HG02973 (cell line): ENCODE measurements at regions not wholly inside any gene's neighbourhood (a gene's known extent, or its start where the extent isn't known, plus 50 kb on each side); places are given as distances from the start of the nearest gene placed in this dataset.

Source experiments
- ATAC-seq: cut with Tn5 transposase; IDR thresholded peaks from one replicate; pipeline ENCODE4 v1.9.1; 2021; ENCODE audit warnings: moderate library complexity; ENCODE audit not compliant: unreplicated experiment

DNA sequence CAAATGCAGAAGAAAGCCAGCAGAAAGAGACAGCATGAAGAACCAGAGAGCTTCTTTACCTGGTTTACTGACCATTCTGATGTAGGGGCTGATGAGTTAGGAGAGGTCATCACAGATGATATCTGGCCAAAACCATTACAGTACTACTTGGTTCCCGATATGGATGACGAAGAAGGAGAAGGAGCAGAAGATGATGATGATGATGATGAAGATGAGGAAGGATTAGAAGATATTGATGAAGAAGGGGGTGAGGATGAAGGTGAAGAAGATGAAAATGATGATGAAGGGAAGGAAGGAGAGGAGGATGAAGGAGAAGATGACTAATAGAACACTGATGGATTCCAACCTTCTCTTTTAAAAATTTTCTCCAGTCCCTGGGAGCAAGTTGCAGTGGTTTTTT lies 178.2 kb upstream of the CRY1 start:
- ATAC-seq: no peak

DNA sequence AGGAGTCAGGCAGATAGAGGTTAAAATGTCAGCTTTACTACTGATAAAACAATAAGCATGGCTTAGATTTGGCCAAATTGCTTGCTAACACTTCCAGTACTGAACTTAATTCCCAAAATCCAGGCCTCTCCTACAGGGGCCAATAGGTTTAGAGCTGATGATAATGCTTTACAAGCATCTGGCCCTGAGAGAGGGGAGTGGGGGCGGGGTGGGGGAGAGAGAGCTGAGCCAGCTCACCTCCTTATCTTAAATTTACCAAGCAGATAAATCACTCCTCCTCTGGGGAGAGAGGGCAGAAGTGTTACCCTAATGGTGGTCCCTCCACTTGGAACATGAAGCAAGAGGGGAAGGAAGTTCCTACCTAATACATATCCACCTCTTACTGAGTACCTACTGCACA lies 182.2 kb upstream of the CRY1 start:
- no peak for ATAC-seq

DNA sequence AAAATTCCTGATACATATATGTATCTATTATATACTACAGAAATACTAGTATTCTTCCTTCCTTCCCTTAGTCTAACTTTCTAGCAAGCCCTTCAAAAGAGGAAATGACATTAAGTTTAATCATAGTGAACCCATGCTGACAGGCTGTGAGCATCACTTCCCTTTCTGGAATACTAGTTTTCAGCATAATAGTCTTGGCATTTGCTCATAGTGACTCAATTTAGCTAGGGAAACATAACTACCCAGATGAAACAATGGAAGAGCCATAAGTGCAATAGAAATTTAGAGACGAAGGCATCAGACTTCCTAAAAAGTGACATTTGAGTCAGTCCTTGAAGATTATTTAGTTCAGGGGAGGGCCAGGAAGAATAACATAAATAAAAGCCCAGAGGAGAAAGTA lies 184.5 kb upstream of the CRY1 start:
- no peak for ATAC-seq

DNA sequence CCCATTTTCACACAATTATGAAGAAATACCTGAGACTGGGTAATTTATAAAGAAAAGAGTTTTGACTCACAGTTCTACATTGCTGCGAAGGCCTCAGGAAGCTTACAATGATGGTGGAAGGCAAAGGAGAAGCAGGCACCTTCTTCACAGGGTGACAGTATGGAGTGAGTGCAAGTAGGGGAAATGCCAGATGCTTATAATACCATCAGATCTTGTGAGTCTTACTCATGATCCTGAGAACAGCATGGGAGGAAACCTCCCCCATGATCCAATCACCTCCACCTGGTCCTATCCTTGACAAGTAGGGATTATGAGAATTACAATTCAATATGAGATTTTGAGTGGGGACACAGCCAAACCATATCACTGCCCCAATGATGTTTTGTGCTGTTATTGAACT lies 189.3 kb upstream of the CRY1 start:
- ATAC-seq: no peak

DNA sequence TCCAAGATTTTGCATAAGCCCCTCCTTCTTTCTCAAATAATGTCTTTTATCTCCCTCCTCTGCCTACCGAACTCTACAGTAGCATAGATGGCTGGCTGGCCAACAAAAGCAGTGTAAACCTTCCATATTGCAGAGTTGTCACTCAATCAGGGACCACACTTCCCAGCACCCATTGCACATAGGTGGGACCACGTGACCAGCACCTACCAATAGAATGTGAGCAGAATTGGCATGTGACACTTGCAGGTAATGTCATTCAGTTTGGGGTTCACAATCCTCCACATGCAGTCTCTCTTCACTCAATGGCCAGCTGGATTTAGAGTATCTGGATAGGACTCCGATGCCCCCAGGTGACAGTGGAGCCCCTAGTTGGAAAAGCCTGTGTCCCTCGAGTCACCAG lies 190.3 kb upstream of the CRY1 start:
- ATAC-seq: no peak

DNA sequence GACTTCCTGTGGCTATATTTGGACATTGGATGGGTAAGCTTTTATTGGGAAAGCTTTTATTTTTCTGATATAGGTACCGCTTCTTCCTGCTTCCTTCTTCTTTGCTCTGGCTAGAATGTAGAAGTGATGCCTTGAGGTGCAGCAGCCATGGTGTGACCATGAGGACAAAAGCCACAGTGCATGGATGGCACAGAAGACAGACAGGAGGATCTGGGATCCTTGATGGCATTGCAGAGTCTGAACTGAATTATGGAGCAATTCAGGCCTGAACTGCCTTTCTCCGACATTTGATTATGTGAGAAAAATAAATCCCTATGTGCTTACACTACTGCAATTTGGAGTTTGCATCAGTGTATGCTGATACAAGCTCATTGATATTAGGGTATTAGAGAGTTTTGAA lies 191.3 kb upstream of the CRY1 start:
- no peak for ATAC-seq

DNA sequence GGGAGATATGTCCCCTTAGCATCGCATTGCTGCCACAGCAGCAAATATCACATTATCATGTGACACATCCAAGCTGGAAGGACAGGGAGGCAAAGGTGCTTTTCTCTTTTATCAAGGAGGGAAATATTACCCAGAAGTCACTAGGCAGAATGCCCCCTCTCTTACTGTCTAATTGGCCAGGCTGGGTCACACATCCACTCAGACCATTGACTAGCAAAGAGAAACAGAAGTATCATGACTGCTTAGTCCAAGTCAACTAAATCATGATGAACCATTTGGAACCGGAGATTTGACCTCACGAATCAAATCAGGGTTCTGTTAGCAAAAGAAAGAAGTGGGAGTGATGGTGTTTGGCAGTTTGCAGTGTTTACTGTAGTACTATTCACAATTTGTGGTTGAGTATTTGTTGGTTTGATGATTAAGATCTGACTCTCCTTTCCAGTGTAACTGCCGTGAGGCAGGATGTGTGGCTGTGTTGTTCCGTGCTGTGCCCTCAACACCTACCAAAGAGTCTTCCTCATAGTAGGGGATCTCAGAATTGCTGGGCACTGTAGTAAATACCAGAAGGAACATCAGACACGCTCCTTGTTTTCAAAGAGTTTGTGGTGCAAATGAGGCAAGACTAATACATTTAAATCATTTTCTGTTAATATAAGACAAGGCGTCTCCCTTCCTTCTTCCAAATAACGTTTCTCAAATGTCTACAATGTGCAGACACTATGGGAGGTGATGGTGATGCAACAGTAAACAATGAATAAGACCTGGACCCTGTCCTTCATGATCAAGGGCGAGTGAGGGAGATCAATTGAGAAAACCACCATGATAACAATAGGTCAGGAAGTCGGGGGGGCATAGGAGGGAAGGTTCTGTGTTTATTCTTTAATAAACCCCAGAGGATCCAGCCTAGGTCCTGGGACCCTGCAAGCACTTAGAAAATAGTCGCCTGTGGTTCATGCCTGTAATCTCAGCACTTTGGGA lies 194.4 kb upstream of the CRY1 start:
- no peak for ATAC-seq

DNA sequence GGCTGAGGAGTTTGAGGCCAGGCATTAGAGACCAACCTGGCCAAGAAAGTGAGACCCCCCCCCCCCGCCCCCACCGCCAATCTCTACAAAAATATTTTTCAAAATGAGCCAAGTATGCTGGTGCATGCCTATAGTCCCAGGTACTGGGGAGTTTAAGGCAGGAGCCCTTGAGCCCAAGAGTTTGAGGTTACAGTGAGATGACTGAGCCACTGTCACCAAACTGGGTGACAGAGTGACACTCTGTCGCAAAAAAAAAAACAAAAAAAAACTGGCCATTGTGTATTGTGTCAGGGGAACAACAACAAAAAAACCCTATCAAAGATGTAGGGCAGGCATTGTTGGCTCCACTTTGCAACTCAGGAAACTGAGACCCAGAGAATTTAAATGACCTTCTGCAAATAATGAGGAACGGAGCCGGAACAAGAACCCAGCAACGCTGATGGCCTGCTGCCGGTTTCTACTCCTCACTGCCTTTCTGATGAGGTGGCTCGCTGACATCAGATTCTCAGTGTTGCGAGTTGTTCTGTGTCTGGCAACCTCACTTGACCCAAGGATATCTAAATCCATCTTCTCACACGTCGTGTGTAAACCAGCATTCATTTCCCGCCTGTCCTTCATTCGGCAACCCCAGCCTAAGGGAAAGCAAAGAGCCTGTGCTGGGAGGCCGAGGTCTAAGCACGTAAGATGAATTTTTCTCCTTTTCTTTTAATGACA lies 195.2 kb upstream of the CRY1 start:
- no peak for ATAC-seq

DNA sequence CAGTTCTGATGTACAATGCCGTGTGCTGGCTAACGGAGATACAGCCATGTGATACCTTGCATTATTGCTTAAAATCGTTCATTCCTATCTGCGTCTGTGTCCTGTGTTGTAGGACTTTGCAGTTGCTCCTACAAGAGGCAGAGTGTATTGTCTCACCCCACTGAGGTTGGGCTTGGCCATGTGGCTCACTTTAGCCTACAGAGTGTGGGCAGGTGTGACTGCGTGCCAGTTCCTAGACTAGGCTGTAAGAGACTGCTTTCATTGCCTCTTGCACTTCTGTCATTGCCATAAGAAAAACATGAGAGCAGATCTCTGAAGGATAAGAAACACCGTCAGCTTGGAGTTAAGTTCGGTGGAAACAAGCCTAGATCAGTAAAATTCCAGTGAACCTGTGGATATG lies 197.7 kb upstream of the CRY1 start:
- no peak for ATAC-seq

DNA sequence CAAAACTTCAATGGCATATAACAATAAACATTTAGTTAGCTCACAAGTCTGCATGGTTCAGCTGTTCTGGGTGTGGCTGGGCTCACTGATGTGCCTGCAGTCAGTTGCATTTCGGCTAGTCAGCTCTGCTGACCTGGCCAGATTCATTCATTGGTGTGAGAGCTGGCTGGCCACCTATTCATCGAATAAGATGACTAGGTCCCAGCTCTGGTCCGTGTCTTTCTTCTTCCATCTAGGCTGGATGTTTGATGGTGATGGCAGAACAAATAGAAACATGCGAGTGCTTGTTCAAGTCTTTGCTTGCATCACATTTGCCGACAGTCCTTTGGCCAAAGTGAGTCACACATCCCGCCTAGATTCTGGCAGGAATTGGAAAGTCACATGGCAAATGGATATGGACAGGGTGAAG lies 203.3 kb upstream of the CRY1 start:
- no peak for ATAC-seq

DNA sequence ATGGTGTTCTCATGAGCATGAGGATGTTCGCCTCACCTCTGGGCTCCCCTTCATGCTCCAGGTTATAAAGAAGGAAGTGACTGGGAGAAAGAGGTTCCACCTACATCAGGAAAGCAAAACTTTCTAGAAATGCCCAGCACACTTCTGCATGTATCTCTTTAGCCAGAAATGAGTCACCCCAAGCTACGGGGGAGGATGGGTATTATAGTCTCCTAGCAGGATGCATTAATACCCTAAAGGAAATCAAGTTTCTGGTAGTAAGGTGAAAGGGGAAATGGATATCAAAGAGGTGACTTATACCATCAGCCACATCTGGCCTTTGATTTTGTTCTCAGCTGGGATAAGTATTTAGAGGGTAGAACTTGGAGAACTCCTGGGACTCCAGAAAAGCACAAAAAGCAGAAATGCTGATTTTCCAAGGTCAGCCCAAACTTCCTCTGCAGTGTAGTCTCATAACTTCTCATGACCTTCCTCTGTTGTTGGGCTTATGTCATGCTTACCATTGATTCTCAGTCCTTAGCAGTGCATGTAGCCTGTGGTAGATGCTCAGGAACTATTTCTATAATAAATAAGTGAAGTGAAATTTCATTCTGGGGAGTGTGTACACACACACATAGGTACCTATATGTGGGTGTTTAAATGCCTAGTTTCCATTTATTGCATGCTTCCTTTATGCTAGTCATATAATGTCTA lies 209.4 kb upstream of the CRY1 start:
- no peak for ATAC-seq

DNA sequence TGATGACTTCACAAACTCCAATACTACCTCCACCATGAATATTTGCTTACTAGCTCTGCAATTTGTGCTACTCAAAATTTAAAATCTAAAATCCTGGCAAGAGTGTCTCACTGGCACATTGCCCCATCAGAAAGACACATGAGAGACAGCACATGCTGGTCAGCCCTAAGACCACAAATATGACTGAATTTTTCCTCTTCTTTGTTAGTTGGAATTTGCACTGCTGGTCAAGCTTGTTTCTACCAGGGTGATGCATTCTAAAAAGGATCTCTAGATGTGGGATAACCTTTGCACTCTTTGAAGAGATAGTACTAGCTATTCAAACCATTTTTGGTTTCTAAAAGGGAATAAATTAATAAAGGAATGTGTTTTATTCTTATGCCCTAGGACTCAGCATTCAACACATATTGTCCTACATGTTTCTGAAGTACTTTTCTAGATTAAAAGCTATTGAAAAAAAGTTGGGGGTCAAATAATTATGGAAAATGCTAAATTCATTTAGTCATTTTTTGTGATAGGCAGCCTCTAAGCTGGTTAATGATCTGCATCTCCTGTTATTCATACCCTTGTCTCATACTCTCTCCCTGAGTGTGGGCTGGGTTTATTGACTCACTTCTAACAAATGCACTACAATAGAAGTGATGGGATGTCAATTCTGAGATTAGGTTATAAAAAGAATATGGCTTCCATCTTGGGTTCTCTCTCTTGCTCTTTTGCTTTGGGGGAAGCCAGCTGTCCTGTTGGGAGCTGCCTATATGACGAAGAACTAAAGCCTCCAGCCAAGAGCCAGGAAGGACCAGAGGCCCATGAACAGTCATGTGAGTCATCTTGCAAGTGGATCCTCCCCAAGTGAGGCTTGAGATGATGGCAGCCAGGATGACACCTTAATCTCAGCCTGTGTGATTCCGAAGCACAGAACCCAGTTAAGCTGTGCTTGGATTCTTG lies 211.5 kb upstream of the CRY1 start:
- no peak for ATAC-seq

DNA sequence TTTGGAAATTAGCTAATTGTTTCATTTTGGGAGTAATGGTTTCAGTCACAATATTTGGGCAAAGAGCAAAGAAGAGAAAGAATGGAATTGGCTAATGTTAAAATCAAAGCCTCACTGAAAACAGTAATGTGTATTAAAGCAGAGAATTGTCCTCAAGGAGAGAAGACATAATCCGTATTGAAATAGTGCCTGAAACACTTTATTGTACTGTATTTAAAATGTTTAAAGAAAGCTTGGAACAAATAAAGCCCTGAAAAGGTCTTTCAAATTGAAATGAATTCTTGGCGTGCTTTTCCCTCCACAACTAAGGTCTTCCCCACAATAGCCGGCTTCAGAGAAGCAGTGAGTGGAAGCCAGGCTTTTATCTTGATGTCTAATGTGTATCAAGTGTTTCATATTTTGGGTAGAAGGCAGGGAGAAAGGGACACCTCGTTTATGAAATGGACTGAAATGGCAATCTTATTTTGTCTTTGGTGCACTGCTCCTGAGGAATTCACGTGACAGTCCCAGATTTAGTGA lies 212.9 kb upstream of the CRY1 start:
- no peak for ATAC-seq

DNA sequence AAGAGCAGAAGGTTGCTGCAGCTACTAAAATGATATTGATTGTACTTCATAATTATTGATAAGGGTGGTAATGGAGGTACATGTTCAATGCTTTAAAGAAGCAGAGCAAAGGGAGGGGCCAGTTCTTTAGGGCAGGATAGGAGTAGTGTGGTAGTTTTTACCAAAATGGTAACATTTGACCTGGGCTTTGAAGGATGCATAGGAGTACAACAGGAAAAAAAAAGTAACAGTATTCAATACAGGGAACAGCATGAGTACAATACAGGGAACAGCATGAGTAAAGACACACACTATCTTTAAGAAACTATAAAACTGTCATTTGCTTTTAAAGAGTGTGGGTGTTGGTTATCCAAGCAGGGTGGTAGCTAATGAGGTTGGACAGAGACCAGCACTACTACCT lies 215.0 kb upstream of the CRY1 start:
- ATAC-seq: no peak

DNA sequence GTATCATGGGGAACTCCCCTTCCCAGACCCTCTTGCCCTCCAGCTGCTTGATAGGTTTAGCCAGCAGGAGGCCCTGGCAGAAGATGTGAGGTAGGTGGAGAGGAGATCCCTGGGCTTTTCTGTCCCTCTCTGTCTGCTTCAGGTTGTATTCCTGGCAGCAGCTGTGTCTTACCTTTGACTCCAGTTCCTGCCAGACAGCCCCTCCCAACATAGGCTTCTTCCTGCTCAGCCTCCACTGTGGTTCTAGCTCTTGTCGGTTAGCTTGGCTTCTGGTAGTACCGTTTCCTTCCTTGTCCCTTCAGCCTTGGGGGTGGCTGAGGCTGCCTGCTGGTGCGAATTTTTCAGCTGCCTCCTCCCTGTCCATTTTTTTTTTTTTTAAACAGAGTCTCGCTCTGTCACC lies 215.7 kb upstream of the CRY1 start:
- no peak for ATAC-seq

DNA sequence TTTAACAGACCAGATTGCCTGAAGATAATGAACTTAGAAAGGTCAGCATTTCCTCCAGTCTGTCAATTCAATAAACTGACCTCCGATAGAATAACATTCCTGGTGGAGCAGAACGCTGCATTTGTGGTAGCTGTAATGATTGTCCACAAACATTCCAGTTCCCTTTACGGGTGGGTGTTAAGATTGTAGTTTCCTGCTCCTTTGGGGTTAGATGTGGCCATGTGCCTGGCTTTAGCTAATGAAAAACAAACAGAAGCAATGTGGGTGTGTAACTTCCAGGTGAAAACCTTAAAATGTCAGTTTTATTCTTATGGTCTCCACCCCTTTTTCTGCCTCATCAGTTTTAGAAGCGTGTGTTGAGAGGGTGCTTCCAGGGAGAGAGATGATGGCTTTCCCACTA lies 217.3 kb upstream of the CRY1 start:
- no peak for ATAC-seq

DNA sequence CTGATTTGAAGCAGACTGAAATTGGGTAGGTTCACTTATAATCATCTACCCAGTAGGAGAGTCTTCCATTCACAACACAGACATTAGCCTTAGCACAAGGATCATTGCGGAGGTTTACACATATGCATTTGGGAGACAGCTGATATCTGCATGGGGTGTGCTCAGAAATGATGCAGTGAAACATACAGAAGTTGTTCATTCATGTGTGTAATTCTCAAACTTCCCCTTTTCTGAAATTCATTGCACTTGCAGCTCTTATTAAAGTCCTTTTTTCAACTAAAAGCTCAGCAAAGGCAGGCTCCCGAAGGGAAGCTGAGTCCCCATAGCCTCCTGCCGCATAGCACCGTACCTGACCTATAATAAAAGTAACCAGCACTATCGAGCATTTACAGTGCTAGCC lies 218.3 kb upstream of the CRY1 start:
- no peak for ATAC-seq

DNA sequence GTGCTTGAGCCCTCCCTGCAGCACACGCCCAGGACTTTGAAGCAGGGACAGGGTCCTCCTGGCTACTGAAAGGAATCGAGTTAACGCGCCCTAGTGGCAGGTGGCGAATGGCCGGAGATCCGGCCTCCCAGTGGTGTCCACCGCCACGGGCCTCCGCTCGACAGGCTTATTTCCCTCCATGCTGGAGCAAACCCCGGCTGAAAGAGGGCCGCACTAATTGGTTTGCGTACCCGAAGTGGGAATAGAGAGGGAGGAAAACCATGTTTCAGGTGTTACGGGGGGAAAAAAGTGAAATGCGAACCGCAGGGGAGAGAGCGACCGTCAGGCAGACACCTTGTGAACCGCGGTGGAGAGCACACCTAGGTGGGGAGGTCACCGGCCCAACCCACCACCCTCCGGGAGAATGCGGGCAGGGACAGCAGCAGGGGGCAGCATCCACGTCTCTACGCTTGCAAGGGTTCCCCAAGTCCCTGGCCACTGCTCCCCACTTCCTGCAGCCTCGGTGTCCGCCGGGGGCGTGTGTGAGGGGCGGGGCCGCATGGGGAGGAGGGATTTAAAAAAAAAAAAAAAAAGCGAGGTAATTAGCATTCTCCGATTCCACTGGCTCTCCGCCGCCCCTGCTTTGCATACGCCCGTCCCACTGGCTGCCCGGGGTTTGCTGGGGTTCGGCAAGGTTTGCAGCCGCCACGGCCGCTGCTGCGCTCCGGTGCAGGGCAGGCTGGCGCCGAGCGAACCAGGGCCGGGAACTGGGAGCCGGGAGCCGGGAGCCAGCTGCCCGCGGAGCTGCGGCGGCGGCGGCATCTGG lies 224.6 kb upstream of the CRY1 start:
- peak; percentile 65 for ATAC-seq

DNA sequence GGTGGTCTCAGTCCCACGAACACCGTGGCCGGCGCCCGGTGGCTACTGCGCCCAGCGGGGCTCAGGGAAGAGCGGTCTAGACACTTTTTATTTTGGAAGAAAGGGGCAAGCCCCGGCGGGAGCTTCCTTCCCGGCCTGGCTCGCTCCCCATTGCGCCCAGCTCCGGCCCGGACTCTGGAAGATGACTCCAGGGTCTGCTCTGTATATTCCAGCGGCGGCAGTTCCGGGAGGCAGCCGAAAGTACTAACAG lies 225.1 kb upstream of the CRY1 start:
- ATAC-seq: no peak
